ENCODE measurements at regions not wholly inside any gene's neighbourhood (a gene's known extent, or its start where the extent isn't known, plus 50 kb on each side); places are given as distances from the start of the nearest gene placed in this dataset.
A peak's percentile ranks its signal among the peaks of the same experiment; 100 is the strongest.

- H3K27ac Mint-ChIP-seq = no peak overlapping the region
- DNase-seq (ENCODE audit: low spot score) (no peak), ATAC-seq (no peak)
- Histone ChIP-seq H3K36me3 (ENCODE audit: insufficient read depth) (no peaks in the 10 kb centered on the region), H3K27ac (ENCODE audit: low read depth) (no peak overlapping the region), H3K79me2 (replicated peaks; ENCODE audit: insufficient read depth) (no peaks in the 10 kb centered on the region), H3K9me2 (ENCODE audit: insufficient read depth) (0 out of 2 replicates have a peak, but pooled peaks cover 4% of the 10 kb centered on the region), H2AFZ (no peak overlapping the region), H3F3A (replicated peaks; ENCODE audit: low read depth) (no peaks in the 10 kb centered on the region), H3K4me2 (peak overlapping the region; percentile 4; the same call in 1 of the 2 replicates), H3K4me1 (ENCODE audit: insufficient read depth) (peaks cover 4% of the 10 kb centered on the region; the same call in 1 of the 2 replicates), H4K20me1 (replicated peaks; ENCODE audit: insufficient read depth) (no peaks in the 10 kb centered on the region), H3K4me3 (no peak overlapping the region), H3K27me3 (ENCODE audit: insufficient read depth) (no peaks in the 10 kb centered on the region)
- TF ChIP-seq NANOG (IDR thresholded peaks at IDR 0.05; ENCODE audit: borderline replicate concordance) = no peak
- TF ChIP-seq POLR2AphosphoS5 (IDR thresholded peaks at IDR 0.05; ENCODE audit: low read depth) = no peak
- TF ChIP-seq, protein P1, sequence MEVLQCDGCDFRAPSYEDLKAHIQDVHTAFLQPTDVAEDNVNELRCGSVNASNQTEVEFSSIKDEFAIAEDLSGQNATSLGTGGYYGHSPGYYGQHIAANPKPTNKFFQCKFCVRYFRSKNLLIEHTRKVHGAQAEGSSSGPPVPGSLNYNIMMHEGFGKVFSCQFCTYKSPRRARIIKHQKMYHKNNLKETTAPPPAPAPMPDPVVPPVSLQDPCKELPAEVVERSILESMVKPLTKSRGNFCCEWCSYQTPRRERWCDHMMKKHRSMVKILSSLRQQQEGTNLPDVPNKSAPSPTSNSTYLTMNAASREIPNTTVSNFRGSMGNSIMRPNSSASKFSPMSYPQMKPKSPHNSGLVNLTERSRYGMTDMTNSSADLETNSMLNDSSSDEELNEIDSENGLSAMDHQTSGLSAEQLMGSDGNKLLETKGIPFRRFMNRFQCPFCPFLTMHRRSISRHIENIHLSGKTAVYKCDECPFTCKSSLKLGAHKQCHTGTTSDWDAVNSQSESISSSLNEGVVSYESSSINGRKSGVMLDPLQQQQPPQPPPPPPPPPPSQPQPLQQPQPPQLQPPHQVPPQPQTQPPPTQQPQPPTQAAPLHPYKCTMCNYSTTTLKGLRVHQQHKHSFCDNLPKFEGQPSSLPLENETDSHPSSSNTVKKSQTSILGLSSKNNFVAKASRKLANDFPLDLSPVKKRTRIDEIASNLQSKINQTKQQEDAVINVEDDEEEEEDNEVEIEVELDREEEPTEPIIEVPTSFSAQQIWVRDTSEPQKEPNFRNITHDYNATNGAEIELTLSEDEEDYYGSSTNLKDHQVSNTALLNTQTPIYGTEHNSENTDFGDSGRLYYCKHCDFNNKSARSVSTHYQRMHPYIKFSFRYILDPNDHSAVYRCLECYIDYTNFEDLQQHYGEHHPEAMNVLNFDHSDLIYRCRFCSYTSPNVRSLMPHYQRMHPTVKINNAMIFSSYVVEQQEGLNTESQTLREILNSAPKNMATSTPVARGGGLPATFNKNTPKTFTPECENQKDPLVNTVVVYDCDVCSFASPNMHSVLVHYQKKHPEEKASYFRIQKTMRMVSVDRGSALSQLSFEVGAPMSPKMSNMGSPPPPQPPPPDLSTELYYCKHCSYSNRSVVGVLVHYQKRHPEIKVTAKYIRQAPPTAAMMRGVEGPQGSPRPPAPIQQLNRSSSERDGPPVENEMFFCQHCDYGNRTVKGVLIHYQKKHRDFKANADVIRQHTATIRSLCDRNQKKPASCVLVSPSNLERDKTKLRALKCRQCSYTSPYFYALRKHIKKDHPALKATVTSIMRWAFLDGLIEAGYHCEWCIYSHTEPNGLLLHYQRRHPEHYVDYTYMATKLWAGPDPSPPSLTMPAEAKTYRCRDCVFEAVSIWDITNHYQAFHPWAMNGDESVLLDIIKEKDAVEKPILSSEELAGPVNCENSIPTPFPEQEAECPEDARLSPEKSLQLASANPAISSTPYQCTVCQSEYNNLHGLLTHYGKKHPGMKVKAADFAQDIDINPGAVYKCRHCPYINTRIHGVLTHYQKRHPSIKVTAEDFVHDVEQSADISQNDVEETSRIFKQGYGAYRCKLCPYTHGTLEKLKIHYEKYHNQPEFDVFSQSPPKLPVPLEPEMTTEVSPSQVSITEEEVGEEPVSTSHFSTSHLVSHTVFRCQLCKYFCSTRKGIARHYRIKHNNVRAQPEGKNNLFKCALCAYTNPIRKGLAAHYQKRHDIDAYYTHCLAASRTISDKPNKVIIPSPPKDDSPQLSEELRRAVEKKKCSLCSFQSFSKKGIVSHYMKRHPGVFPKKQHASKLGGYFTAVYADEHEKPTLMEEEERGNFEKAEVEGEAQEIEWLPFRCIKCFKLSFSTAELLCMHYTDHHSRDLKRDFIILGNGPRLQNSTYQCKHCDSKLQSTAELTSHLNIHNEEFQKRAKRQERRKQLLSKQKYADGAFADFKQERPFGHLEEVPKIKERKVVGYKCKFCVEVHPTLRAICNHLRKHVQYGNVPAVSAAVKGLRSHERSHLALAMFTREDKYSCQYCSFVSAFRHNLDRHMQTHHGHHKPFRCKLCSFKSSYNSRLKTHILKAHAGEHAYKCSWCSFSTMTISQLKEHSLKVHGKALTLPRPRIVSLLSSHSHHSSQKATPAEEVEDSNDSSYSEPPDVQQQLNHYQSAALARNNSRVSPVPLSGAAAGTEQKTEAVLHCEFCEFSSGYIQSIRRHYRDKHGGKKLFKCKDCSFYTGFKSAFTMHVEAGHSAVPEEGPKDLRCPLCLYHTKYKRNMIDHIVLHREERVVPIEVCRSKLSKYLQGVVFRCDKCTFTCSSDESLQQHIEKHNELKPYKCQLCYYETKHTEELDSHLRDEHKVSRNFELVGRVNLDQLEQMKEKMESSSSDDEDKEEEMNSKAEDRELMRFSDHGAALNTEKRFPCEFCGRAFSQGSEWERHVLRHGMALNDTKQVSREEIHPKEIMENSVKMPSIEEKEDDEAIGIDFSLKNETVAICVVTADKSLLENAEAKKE (CRISPR knock-in tag; IDR thresholded peaks at IDR 0.05) = no peak
- no peak for TF ChIP-seq ZNF114 (CRISPR knock-in tag; IDR thresholded peaks at IDR 0.05)
- no peak for TF ChIP-seq ETS1 (IDR thresholded peaks at IDR 0.05)
- no peak for TF ChIP-seq STAT1 (IDR thresholded peaks at IDR 0.05; ENCODE audit: unreplicated experiment)
- no peak for TF ChIP-seq REST (IDR thresholded peaks at IDR 0.05; ENCODE audit: unreplicated experiment)
- TF ChIP-seq, protein P2, sequence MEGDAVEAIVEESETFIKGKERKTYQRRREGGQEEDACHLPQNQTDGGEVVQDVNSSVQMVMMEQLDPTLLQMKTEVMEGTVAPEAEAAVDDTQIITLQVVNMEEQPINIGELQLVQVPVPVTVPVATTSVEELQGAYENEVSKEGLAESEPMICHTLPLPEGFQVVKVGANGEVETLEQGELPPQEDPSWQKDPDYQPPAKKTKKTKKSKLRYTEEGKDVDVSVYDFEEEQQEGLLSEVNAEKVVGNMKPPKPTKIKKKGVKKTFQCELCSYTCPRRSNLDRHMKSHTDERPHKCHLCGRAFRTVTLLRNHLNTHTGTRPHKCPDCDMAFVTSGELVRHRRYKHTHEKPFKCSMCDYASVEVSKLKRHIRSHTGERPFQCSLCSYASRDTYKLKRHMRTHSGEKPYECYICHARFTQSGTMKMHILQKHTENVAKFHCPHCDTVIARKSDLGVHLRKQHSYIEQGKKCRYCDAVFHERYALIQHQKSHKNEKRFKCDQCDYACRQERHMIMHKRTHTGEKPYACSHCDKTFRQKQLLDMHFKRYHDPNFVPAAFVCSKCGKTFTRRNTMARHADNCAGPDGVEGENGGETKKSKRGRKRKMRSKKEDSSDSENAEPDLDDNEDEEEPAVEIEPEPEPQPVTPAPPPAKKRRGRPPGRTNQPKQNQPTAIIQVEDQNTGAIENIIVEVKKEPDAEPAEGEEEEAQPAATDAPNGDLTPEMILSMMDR (conservative IDR thresholded peaks at IDR 0.05; ENCODE audit: low read depth in 2 of 2) = no peak
- TF ChIP-seq EZH2 (IDR thresholded peaks at IDR 0.05; ENCODE audit: low read depth, unreplicated experiment) = no peak
- TF ChIP-seq EZH2phosphoT487 (IDR thresholded peaks at IDR 0.05; ENCODE audit: unreplicated experiment) = no peak
- H3K4me3 Mint-ChIP-seq = no peak overlapping the region
- H3K36me3 Mint-ChIP-seq (ENCODE audit: low read depth) = no peaks in the 10 kb centered on the region
- no peaks in the 10 kb centered on the region for H3K9me3 Mint-ChIP-seq
- peaks cover 2% of the 10 kb centered on the region for H3K27me3 Mint-ChIP-seq (ENCODE audit: insufficient read depth, low read depth, poor library complexity)
- peaks cover 6% of the 10 kb centered on the region for H3K4me1 Mint-ChIP-seq
Observed at GRCh38 chr12:23236066-23236780, 611.3 kb downstream of the ETNK1 start.

Data from GM23338 (cell line).